Calu3 (cell line): ENCODE measurements at regions not wholly inside any gene's neighbourhood (a gene's known extent, or its start where the extent isn't known, plus 50 kb on each side); places are given as distances from the start of the nearest gene placed in this dataset.

Experiments
- BruUV-seq: library from RNA; stranded (reverse); fragments of 400-500 nt; replicated peaks from 2 replicates; lab custom pipeline; 2021; lab: Mats Ljungman, UMichigan
- CTCF ChIA-PET: fragments of 300-600 bp; sonication (Branson Sonifier 250); formaldehyde crosslinking; loops from one replicate; lab custom pipeline; 2022; ENCODE audit warnings: antibody characterized with exemption; lab: Charles Lee
- DNase-seq: peaks from one replicate; pipeline ENCODE4 v3.0.0; 2022
- H3K27ac Mint-ChIP-seq: one replicate; pipeline ENCODE4 v1.8.0; 2022; ENCODE audit warnings: mixed read lengths; ENCODE audit not compliant: unreplicated experiment
- H3K27me3 Mint-ChIP-seq: one replicate; pipeline ENCODE4 v1.8.0; 2022; ENCODE audit warnings: mixed read lengths; ENCODE audit not compliant: unreplicated experiment
- H3K36me3 Mint-ChIP-seq: one replicate; pipeline ENCODE4 v1.8.0; 2022; ENCODE audit warnings: mild to moderate bottlenecking, moderate library complexity, mixed read lengths; ENCODE audit not compliant: insufficient read depth, unreplicated experiment
- H3K4me1 Mint-ChIP-seq: one replicate; pipeline ENCODE4 v1.8.0; 2022; ENCODE audit warnings: mild to moderate bottlenecking, low read depth, mixed read lengths; ENCODE audit not compliant: unreplicated experiment
- H3K4me3 Mint-ChIP-seq: one replicate; pipeline ENCODE4 v1.8.0; 2022; ENCODE audit warnings: mild to moderate bottlenecking, low read depth, moderate library complexity, mixed read lengths; ENCODE audit not compliant: unreplicated experiment
- H3K9me3 Mint-ChIP-seq: one replicate; pipeline ENCODE4 v1.8.0; 2022; ENCODE audit warnings: low read depth, mixed read lengths; ENCODE audit not compliant: unreplicated experiment
- intact Hi-C: fragments of 100-400 bp; cut with micrococcal nuclease; formaldehyde crosslinking; loops from one replicate; pipeline ENCODE4 v1.10.0; 2022; ENCODE audit not compliant: unreplicated experiment
- TF ChIP-seq, protein P1 (sequence below): fragments of 200-600 bp; IDR thresholded peaks from one replicate; pipeline ENCODE4 v1.8.0; 2022; ENCODE audit warnings: antibody characterized with exemption; ENCODE audit not compliant: unreplicated experiment

DNA sequence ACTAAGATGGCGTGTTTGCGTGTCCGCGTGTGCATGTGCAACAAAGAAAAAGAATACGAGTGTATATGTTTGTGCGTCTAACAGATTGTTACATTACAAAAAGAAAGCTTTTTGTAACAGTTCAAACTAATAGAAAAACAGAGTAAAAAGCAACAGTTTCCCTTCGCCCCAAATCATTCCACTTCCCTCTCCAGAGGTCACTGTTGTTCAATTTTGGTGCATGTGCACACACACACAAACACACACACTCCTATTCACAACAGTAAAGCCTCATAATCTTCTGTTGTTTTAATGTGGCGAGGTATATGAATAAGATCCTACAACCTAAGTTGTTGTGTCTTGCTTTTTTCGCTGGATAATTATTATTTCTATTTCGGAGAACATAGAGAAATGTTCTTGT lies 357.3 kb upstream of the SLC8A1 start:
- H3K4me3 Mint-ChIP-seq: no peak overlapping the region
- H3K27me3 Mint-ChIP-seq: no peaks in the 10 kb centered on the region
- no peaks in the 10 kb centered on the region for H3K36me3 Mint-ChIP-seq
- no peak overlapping the region for H3K27ac Mint-ChIP-seq
- intact Hi-C loops: no loop called here
- H3K4me1 Mint-ChIP-seq: no peaks in the 10 kb centered on the region
- CTCF ChIA-PET: interaction anchor here (0.7 kb wide), 1 partner anchor 348 kb away, joined by 8 read pairs; no protein-coding TSS in a partner anchor
- no TSS peak for BruUV-seq
- DNase-seq: no peak
- no peaks in the 10 kb centered on the region for H3K9me3 Mint-ChIP-seq
- TF ChIP-seq, protein P1, sequence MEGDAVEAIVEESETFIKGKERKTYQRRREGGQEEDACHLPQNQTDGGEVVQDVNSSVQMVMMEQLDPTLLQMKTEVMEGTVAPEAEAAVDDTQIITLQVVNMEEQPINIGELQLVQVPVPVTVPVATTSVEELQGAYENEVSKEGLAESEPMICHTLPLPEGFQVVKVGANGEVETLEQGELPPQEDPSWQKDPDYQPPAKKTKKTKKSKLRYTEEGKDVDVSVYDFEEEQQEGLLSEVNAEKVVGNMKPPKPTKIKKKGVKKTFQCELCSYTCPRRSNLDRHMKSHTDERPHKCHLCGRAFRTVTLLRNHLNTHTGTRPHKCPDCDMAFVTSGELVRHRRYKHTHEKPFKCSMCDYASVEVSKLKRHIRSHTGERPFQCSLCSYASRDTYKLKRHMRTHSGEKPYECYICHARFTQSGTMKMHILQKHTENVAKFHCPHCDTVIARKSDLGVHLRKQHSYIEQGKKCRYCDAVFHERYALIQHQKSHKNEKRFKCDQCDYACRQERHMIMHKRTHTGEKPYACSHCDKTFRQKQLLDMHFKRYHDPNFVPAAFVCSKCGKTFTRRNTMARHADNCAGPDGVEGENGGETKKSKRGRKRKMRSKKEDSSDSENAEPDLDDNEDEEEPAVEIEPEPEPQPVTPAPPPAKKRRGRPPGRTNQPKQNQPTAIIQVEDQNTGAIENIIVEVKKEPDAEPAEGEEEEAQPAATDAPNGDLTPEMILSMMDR: no peak

DNA sequence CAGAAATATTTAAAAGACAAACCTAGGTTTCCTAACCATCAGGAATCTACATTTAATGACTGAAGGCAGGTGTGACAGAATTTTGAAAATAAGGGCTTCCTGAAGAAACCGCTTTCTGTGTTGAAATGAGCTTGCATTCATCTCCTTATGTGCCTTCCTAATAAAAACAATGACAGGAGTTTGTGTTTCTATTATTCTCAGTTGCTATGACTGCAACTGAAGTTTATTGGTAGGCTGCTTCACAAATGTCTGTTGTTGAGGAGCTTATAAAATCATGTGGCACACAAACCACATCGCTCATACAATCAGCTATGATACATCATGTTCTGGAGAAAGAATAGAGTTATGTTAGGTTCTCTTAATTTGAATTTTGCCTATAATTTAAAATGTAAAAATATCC lies 362.7 kb upstream of the SLC8A1 start:
- intact Hi-C loops: no loop called here
- Mint-ChIP-seq H3K4me3 (no peak overlapping the region), H3K9me3 (no peaks in the 10 kb centered on the region), H3K36me3 (no peaks in the 10 kb centered on the region), H3K27ac (no peak overlapping the region), H3K4me1 (no peaks in the 10 kb centered on the region), H3K27me3 (no peaks in the 10 kb centered on the region)
- BruUV-seq: no TSS peak
- CTCF ChIA-PET: no interaction called here
- TF ChIP-seq, protein P1: no peak
- DNase-seq: no peak

DNA sequence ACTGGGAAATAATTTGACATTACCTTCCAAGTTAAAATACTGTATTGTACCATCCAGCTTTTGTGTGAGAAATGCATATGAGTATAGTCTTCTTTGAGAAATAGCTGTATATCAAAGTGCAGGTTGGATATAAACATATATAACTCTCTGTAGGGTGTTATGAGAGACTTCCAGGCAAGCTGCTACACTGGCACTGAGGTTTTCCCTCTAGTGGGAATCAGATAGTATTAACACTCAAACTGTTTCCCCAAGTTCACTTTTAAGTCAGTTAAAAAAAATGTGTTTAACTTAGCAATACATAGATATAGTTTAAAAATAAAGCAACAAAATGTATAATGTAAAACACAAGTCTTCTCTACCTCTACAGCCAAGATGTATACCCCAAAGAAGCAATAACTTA lies 368.4 kb upstream of the SLC8A1 start:
- no TSS peak for BruUV-seq
- CTCF ChIA-PET: no interaction called here
- peaks cover 4% of the 10 kb centered on the region for H3K9me3 Mint-ChIP-seq

GRCh38 chr2:40823478-40823877 lies 371.6 kb upstream of the SLC8A1 start:
- TF ChIP-seq, protein P1: no peak
- no TSS peak for BruUV-seq
- CTCF ChIA-PET: no interaction called here
- Mint-ChIP-seq H3K4me3 (no peak overlapping the region), H3K36me3 (no peaks in the 10 kb centered on the region), H3K27ac (no peak overlapping the region), H3K9me3 (peaks cover 4% of the 10 kb centered on the region), H3K4me1 (no peaks in the 10 kb centered on the region), H3K27me3 (no peaks in the 10 kb centered on the region)
- intact Hi-C loops: no loop called here
- DNase-seq: no peak

More for the DNA sequence above, 368.4 kb upstream of the SLC8A1 start:
- TF ChIP-seq, protein P1: no peak
- DNase-seq: no peak
- H3K27ac Mint-ChIP-seq: no peak overlapping the region
- intact Hi-C loops: no loop called here
- H3K36me3 Mint-ChIP-seq: no peaks in the 10 kb centered on the region
- no peaks in the 10 kb centered on the region for H3K27me3 Mint-ChIP-seq
- no peaks in the 10 kb centered on the region for H3K4me1 Mint-ChIP-seq
- H3K4me3 Mint-ChIP-seq: no peak overlapping the region
